ENCODE measurements at regions not wholly inside any gene's neighbourhood (a gene's known extent, or its start where the extent isn't known, plus 50 kb on each side); places are given as distances from the start of the nearest gene placed in this dataset.

GRCh38 chr1:30603081-30603858, 120.1 kb downstream of the MATN1 start:
- no peak for TF ChIP-seq CTCF (IDR thresholded peaks at IDR 0.05; ENCODE audit: low read depth, low read length)
- TF ChIP-seq MYC (IDR thresholded peaks at IDR 0.05; ENCODE audit: low read depth, low read length) = no peak

Measured in NB4 (cell line).